Naive thymus-derived CD4-positive, alpha-beta T cell (primary cell): ENCODE measurements at regions not wholly inside any gene's neighbourhood (a gene's known extent, or its start where the extent isn't known, plus 50 kb on each side); places are given as distances from the start of the nearest gene placed in this dataset.

Source experiments
- ATAC-seq: fragments of 150-1000 bp; cut with Tn5 transposase; 2 replicates; pipeline ENCODE4 v1.10.0; 2021; ENCODE audit warnings: mild to moderate bottlenecking, moderate library complexity
- CTCF ChIA-PET: fragments of 350-600 bp; sonication (Branson Sonifier 250); formaldehyde crosslinking; loops from one replicate; lab custom pipeline; 2021; ENCODE audit warnings: antibody characterized with exemption; lab: Charles Lee
- POLR2A ChIA-PET: fragments of 350-600 bp; sonication (Branson Sonifier 250); formaldehyde crosslinking; loops from one replicate; lab custom pipeline; 2021; ENCODE audit warnings: antibody characterized with exemption, inconsistent platforms; lab: Charles Lee
- DNase-seq, 9 donors: peaks; one replicate each; pipeline versions ENCODE4 v3.0.0 to v3.0.0-alpha.2; 2020 to 2022; ENCODE audit warnings: mixed read lengths in 1 of 9
- H3K27ac ChIP-seq: one replicate; pipeline ENCODE4 v1.7.0; 2013; ENCODE audit warnings: mild to moderate bottlenecking, low read depth, low read length, moderate library complexity
- H3K27me3 ChIP-seq, 2 donors: one replicate each; pipeline ENCODE4 v1.7.0; 2013; ENCODE audit warnings: low read length in 2 of 2, mild to moderate bottlenecking in 2 of 2, moderate library complexity in 2 of 2; ENCODE audit not compliant: control insufficient read depth in 2 of 2, insufficient read depth in 2 of 2
- H3K36me3 ChIP-seq, 3 experiments: 1 replicate in 2 of 3; 2 replicates in 1 of 3; pipeline ENCODE4 v1.7.0; 2013; ENCODE audit warnings: low read length in 3 of 3, mild to moderate bottlenecking in 3 of 3, moderate library complexity in 1 of 3; ENCODE audit not compliant: insufficient read depth in 3 of 3, control insufficient read depth in 2 of 3
- H3K4me1 ChIP-seq, 2 donors: one replicate each; pipeline ENCODE4 v1.7.0; 2013; ENCODE audit warnings: low read length in 2 of 2, mild to moderate bottlenecking in 2 of 2, moderate library complexity in 1 of 2; ENCODE audit not compliant: control insufficient read depth in 2 of 2, insufficient read depth in 2 of 2
- H3K4me3 ChIP-seq: 2 replicates; pipeline ENCODE4 v1.7.0; 2013; ENCODE audit warnings: mild to moderate bottlenecking, low read length
- H3K9me3 ChIP-seq, 3 experiments: 1 replicate in 2 of 3; 2 replicates in 1 of 3; pipeline ENCODE4 v1.7.0; 2013; ENCODE audit warnings: low read length in 3 of 3; ENCODE audit not compliant: control insufficient read depth in 2 of 3
- H3K27ac Mint-ChIP-seq, 9 donors: one replicate each; pipeline ENCODE4 v1.8.0; 2020 to 2022; ENCODE audit warnings: mixed read lengths in 9 of 9, mild to moderate bottlenecking in 8 of 9, moderate library complexity in 5 of 9, inconsistent platforms in 2 of 9
- H3K27me3 Mint-ChIP-seq, 5 donors: one replicate each; pipeline ENCODE4 v1.8.0; 2021 to 2022; ENCODE audit warnings: mixed read lengths in 5 of 5, mild to moderate bottlenecking in 1 of 5
- H3K36me3 Mint-ChIP-seq, 5 donors: one replicate each; pipeline ENCODE4 v1.8.0; 2020 to 2022; ENCODE audit warnings: mixed read lengths in 5 of 5, mild to moderate bottlenecking in 3 of 5, inconsistent platforms in 1 of 5
- H3K4me1 Mint-ChIP-seq, 7 donors: one replicate each; pipeline ENCODE4 v1.8.0; 2020 to 2022; ENCODE audit warnings: mixed read lengths in 7 of 7, mild to moderate bottlenecking in 3 of 7, inconsistent platforms in 1 of 7
- H3K4me3 Mint-ChIP-seq, 10 donors: one replicate each; pipeline ENCODE4 v1.8.0; 2020 to 2022; ENCODE audit warnings: mild to moderate bottlenecking in 10 of 10, mixed read lengths in 10 of 10, moderate library complexity in 6 of 10, inconsistent platforms in 2 of 10
- H3K9me3 Mint-ChIP-seq, 11 donors: one replicate each; pipeline ENCODE4 v1.8.0; 2020 to 2022; ENCODE audit warnings: mixed read lengths in 11 of 11, mild to moderate bottlenecking in 4 of 11, inconsistent platforms in 1 of 11, moderate library complexity in 1 of 11
- intact Hi-C, 2 donors: fragments of 100-400 bp; cut with micrococcal nuclease; formaldehyde crosslinking; loops; one replicate each; pipeline ENCODE4 v1.15.1; 2023

DNA sequence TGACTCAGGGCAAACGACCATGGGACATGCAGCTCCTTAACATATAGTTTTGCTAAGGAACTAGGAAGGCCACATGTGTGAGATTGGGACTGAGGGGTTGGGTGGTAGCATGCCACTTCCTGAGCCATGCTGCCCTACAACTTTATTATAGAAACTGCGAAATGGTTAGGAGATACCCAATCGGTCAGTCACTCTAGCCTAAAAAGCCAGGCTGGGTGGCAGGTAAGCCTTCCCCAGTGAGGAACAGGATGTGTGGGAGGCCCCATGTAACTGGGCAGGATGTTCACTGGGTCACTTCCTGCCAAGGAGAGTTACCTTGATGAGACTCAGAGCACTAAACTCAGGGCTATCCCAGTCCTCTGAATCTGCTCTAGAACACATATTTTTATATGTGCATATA lies 123.5 kb downstream of the MAP3K7 start:
- Mint-ChIP-seq H3K27me3 (no peaks in the 10 kb centered on the region), H3K4me3 (peak overlapping the region; percentile 16 to 78 (median 65)), H3K9me3 (peaks cover 0 to 2% (median 0%) of the 10 kb centered on the region in 11 donors), H3K36me3 (peaks cover 0 to 23% (median 0%) of the 10 kb centered on the region in 5 donors), H3K27ac (peak overlapping the region; percentile 72 to 93 (median 86)), H3K4me1 (peaks cover 23 to 88% (median 76%) of the 10 kb centered on the region in 7 donors)
- Histone ChIP-seq H3K4me1 (peaks cover 33 to 35% of the 10 kb centered on the region in 2 donors), H3K27me3 (no peaks in the 10 kb centered on the region), H3K4me3 (peak overlapping the region; percentile 10), H3K27ac (peak overlapping the region; percentile 6), H3K36me3 (no peaks in the 10 kb centered on the region), H3K9me3 (no peaks in the 10 kb centered on the region)
- ATAC-seq (peak; percentile 76), DNase-seq (peak in 7 of 9 donors; percentile 32 to 50 (median 42))
- CTCF ChIA-PET: interaction anchor here (0.5 to 1.1 kb wide), 2 partner anchors 16 to 244 kb away, joined by 3 read pairs; no protein-coding TSS in a partner anchor
- POLR2A ChIA-PET: interaction anchor here (0.5 to 1.2 kb wide), 5 partner anchors 11 to 1385 kb away, joined by 3 to 6 read pairs (median 3); no protein-coding TSS in a partner anchor
- intact Hi-C loops: loop anchor here (1.0 kb wide), 3 partner anchors 9 to 10 kb away; no protein-coding TSS in a partner anchor

DNA sequence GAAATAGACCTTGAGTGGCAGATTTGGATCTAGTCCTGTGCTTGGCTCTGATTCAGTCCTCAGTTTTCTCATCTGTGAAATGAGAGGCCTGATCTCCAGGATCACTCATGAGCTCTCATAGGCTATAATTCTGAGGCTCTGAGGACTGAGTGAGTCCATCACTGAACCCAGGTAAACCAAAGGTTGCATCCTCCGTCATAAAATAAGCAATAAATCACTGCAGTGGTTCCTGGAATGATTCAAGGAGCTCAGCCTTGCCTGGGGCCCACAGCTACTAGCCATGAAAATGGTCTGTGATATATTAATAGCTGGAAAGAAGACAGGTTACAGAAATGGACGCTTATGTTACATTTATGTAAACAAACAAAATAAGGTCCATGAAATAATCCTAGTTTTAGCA lies 124.8 kb downstream of the MAP3K7 start:
- no peak for DNase-seq
- Mint-ChIP-seq H3K27me3 (no peaks in the 10 kb centered on the region), H3K27ac (peak overlapping the region in 3 of 9 donors; percentile 16 to 85 (median 60)), H3K36me3 (peaks cover 0 to 18% (median 0%) of the 10 kb centered on the region in 5 donors), H3K4me3 (no peak overlapping the region), H3K9me3 (peaks cover 0 to 2% (median 0%) of the 10 kb centered on the region in 11 donors), H3K4me1 (peaks cover 27 to 90% (median 81%) of the 10 kb centered on the region in 7 donors)
- H3K36me3 ChIP-seq: no peaks in the 10 kb centered on the region
- no peaks in the 10 kb centered on the region for H3K27me3 ChIP-seq
- no peak overlapping the region for H3K4me3 ChIP-seq
- ATAC-seq: no peak
- intact Hi-C loops: no loop called here
- ChIA-PET CTCF (no interaction called here), POLR2A (interaction anchor here (1.2 kb wide), 2 partner anchors 12 to 37 kb away, joined by 3 to 5 read pairs; no protein-coding TSS in a partner anchor)
- H3K27ac ChIP-seq: no peak overlapping the region
- no peaks in the 10 kb centered on the region for H3K9me3 ChIP-seq
- H3K4me1 ChIP-seq: peaks cover 35 to 36% of the 10 kb centered on the region in 2 donors

DNA sequence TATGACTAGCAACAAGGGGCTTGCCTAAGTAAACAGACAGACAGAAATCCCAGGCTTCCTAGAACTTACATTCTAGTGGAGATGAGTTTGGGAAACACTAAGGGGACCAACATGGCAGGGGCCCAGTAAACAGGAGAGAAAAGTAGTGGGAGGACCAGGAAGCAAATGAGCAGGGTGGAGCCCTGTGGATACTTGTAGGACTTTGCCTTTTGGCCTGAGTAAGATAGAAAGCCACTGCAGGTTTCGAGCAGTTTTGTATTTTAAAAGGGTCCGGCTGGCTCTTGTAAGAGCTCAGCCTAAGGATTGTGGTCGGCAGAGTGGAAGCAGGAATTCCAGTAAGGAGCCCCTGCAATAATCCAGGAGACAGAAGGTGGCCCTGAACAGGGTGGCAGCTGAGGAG lies 125.5 kb downstream of the MAP3K7 start:
- H3K4me1 Mint-ChIP-seq: peaks cover 27 to 88% (median 74%) of the 10 kb centered on the region in 7 donors

DNA sequence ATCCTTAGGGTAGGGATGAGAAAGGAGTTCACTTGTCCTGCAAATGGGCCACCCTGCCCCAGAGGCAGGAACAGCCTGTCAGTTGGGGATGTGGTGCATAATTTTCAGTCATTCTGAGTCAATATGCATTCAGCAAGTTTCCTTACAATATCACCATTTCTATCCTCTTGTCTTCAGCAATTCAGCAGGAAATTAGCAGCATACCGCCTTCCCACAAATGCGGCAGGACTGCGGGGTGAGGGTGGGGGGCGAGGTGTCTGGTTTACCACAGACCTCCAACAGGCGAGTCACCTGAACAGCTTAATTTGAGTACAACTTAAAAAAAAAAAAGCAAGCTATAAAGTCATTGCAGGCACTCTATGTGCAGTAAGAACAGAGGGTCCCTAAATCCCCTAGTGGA lies 126.8 kb downstream of the MAP3K7 start:
- Histone ChIP-seq H3K4me3 (no peak overlapping the region), H3K27ac (no peak overlapping the region), H3K4me1 (peaks cover 35 to 36% of the 10 kb centered on the region in 2 donors), H3K36me3 (no peaks in the 10 kb centered on the region), H3K27me3 (no peaks in the 10 kb centered on the region), H3K9me3 (no peaks in the 10 kb centered on the region)
- Mint-ChIP-seq H3K27ac (peak overlapping the region in 5 of 9 donors; percentile 21 to 91 (median 76)), H3K4me3 (peak overlapping the region in 5 of 10 donors; percentile 7 to 74 (median 39)), H3K9me3 (peaks cover 0 to 2% (median 0%) of the 10 kb centered on the region in 11 donors), H3K27me3 (no peaks in the 10 kb centered on the region), H3K4me1 (peaks cover 27 to 75% (median 61%) of the 10 kb centered on the region in 7 donors), H3K36me3 (peaks cover 0 to 18% (median 0%) of the 10 kb centered on the region in 5 donors)
- intact Hi-C loops: no loop called here
- ChIA-PET POLR2A (interaction anchor here (0.6 to 1.8 kb wide), 4 partner anchors 10 to 62 kb away, joined by 3 to 6 read pairs (median 5); no protein-coding TSS in a partner anchor), CTCF (interaction anchor here (0.9 kb wide), 1 partner anchor 15 kb away, joined by 3 read pairs; no protein-coding TSS in a partner anchor)
- DNase-seq: peak in 1 of 9 donors; percentile 56
- ATAC-seq: no peak

More for the DNA sequence above, 125.5 kb downstream of the MAP3K7 start:
- Histone ChIP-seq H3K4me1 (peaks cover 35 to 36% of the 10 kb centered on the region in 2 donors), H3K36me3 (no peaks in the 10 kb centered on the region), H3K27me3 (no peaks in the 10 kb centered on the region), H3K4me3 (no peak overlapping the region), H3K27ac (no peak overlapping the region), H3K9me3 (no peaks in the 10 kb centered on the region)
- ChIA-PET CTCF (interaction anchor here (1.0 kb wide), 1 partner anchor 240 kb away, joined by 3 read pairs; no protein-coding TSS in a partner anchor), POLR2A (interaction anchor here (0.9 to 1.2 kb wide), 3 partner anchors 11 to 56 kb away, joined by 3 to 5 read pairs (median 3); no protein-coding TSS in a partner anchor)
- peak overlapping the region in 1 of 9 donors; percentile 50 for H3K27ac Mint-ChIP-seq
- no peaks in the 10 kb centered on the region for H3K27me3 Mint-ChIP-seq
- H3K36me3 Mint-ChIP-seq: peaks cover 0 to 18% (median 0%) of the 10 kb centered on the region in 5 donors
- no peak for ATAC-seq
- peak overlapping the region in 1 of 10 donors; percentile 10 for H3K4me3 Mint-ChIP-seq
- H3K9me3 Mint-ChIP-seq: peaks cover 0 to 2% (median 0%) of the 10 kb centered on the region in 11 donors
- intact Hi-C loops: no loop called here
- peak in 1 of 9 donors; percentile 19 for DNase-seq

DNA sequence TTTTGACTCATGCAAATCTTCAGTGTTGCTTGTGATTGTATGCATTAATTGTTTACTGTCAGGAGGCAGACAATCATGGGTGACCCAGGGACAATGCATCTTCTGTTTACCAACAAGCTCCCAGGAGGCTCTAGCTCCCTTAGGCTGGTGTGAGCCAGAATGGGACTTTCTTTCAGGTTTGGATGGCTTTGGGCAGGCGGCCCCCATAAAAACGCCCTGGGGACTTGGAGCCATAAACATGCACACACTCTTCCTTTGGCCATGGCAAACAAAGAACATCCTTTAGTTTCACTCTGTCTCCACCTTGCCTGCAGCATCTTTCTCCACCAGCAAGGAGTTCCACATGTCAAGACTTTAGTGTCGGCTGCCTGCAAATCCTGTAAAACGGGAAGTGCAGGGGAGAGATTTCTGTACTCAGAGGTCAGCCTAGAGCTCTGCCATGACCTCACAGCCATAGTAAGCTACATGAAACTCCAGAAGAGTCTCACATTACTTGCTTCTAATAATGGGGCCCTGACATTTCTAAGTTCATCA lies 127.6 kb downstream of the MAP3K7 start:
- Histone ChIP-seq H3K4me3 (peak overlapping the region; percentile 26), H3K4me1 (peaks cover 30 to 36% of the 10 kb centered on the region in 2 donors), H3K36me3 (no peaks in the 10 kb centered on the region), H3K9me3 (no peaks in the 10 kb centered on the region), H3K27ac (no peak overlapping the region), H3K27me3 (no peaks in the 10 kb centered on the region)
- Mint-ChIP-seq H3K36me3 (peaks cover 0 to 21% (median 0%) of the 10 kb centered on the region in 5 donors), H3K27ac (peak overlapping the region in 6 of 9 donors; percentile 24 to 91 (median 80)), H3K4me1 (peaks cover 27 to 71% (median 54%) of the 10 kb centered on the region in 7 donors), H3K9me3 (peaks cover 0 to 3% (median 0%) of the 10 kb centered on the region in 11 donors), H3K27me3 (no peaks in the 10 kb centered on the region), H3K4me3 (peak overlapping the region in 6 of 10 donors; percentile 58 to 82 (median 76))
- ChIA-PET POLR2A (interaction anchor here (1.6 to 1.8 kb wide), 2 partner anchors 18 to 62 kb away, joined by 6 read pairs; no protein-coding TSS in a partner anchor), CTCF (interaction anchor here (0.9 kb wide), 1 partner anchor 15 kb away, joined by 3 read pairs; no protein-coding TSS in a partner anchor)
- no peak for DNase-seq
- intact Hi-C loops: no loop called here
- no peak for ATAC-seq
